ENCODE measurements at regions not wholly inside any gene's neighbourhood (a gene's known extent, or its start where the extent isn't known, plus 50 kb on each side); places are given as distances from the start of the nearest gene placed in this dataset.

GRCh38 chr16:79949417-79949816 lies 348.9 kb upstream of the MAF start:
- TF ChIP-seq CTCF (IDR thresholded peaks at IDR 0.05; ENCODE audit: low read depth, low read length, poor library complexity, severe bottlenecking) = no peak
- TF ChIP-seq EZH2phosphoT487 (IDR thresholded peaks at IDR 0.05; ENCODE audit: borderline replicate concordance, low read length) = no peak

All from DOHH2 (cell line).